ENCODE measurements at regions not wholly inside any gene's neighbourhood (a gene's known extent, or its start where the extent isn't known, plus 50 kb on each side); places are given as distances from the start of the nearest gene placed in this dataset.
"Not testable (repeated sequence)": the region's sequence is repeated elsewhere in the genome, so short reads cannot be mapped to it uniquely, and the experiment has no call there.

GRCh38 chr3:156051651-156052050 is 68.7 kb upstream of the KCNAB1 start:
- Histone ChIP-seq H3K9ac (ENCODE audit: low read depth, low read length) (no peak overlapping the region), H3K9me3 (replicated peaks; ENCODE audit: low read length) (no peaks in the 10 kb centered on the region)

DNA sequence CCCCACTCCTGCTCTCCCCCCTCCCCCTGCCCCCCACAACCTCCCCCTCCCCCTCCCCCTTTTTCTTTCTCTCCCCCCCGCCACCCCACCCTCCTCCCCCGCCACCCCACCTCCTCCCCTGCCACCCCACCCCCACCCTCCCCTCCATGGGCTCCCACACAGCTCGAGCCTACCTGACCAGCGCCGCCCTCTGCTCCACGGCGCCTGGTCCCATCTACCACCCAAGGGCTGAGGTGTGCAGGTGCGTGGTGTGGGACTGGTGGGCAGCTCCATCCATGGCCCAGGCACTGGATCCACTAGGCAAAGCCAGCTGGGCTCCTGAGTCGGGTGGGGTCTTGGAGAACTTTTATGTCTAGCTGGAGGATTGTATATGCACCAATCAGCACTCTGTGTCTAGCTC is 68.3 kb upstream of the KCNAB1 start:
- H3K36me3 ChIP-seq (ENCODE audit: insufficient read depth, low read length) = no peaks in the 10 kb centered on the region
- no peak overlapping the region for H3K4me3 ChIP-seq (ENCODE audit: low read length)
- H3K27me3 ChIP-seq (ENCODE audit: control insufficient read depth, insufficient read depth, low read length) = peaks cover 4% of the 10 kb centered on the region
- no peaks in the 10 kb centered on the region for H3K4me1 ChIP-seq (ENCODE audit: control insufficient read depth, insufficient read depth, low read length)
- H3K9ac ChIP-seq (ENCODE audit: low read depth, low read length) = no peak overlapping the region
- no peak overlapping the region for H3K4me2 ChIP-seq (ENCODE audit: low read length)
- H3K9me3 ChIP-seq (replicated peaks; ENCODE audit: low read length) = no peaks in the 10 kb centered on the region

More at GRCh38 chr3:156051651-156052050, 68.7 kb upstream of the KCNAB1 start:
- Histone ChIP-seq H3K4me1 (ENCODE audit: control insufficient read depth, insufficient read depth, low read length) (no peaks in the 10 kb centered on the region), H3K4me2 (ENCODE audit: low read length) (no peak overlapping the region), H3K27me3 (ENCODE audit: control insufficient read depth, insufficient read depth, low read length) (no peaks in the 10 kb centered on the region), H3K36me3 (ENCODE audit: insufficient read depth, low read length) (no peaks in the 10 kb centered on the region), H3K4me3 (ENCODE audit: low read length) (no peak overlapping the region)

- Histone ChIP-seq H3K4me1 (ENCODE audit: control insufficient read depth, insufficient read depth, low read length) (no peaks in the 10 kb centered on the region), H3K9me3 (replicated peaks; ENCODE audit: low read length) (no peaks in the 10 kb centered on the region), H3K27me3 (ENCODE audit: control insufficient read depth, insufficient read depth, low read length) (peaks cover 24% of the 10 kb centered on the region), H3K36me3 (ENCODE audit: insufficient read depth, low read length) (no peaks in the 10 kb centered on the region), H3K4me2 (ENCODE audit: low read length) (no peak overlapping the region), H3K9ac (ENCODE audit: low read depth, low read length) (no peak overlapping the region), H3K4me3 (ENCODE audit: low read length) (no peak overlapping the region)
These were observed 60.4 kb upstream of the KCNAB1 start for GRCh38 chr3:156059950-156060501.

DNA sequence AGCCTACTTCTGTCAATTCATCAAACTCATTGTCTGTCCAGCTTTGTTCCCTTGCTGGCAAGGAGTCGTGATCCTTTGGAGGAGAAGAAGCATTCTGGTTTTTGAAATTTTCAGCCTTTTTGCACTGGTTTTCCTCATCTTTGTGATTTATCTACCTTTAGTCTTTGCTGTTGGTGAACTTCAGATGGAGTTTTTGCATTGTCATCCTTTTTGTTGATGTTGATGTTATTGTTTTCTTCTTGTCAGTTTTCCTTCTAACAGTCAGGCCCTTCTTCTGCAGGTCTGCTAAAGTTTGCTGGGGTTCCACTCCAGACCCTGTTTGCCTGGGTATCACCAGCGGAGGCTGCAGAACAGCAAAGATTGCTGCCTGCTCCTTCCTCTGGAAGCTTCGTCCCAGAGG is 52.2 kb upstream of the KCNAB1 start:
- not testable (repeated sequence) for H3K4me1 ChIP-seq (ENCODE audit: control insufficient read depth, insufficient read depth, low read length); H3K9ac ChIP-seq (ENCODE audit: low read depth, low read length); H3K9me3 ChIP-seq (replicated peaks; ENCODE audit: low read length); H3K4me2 ChIP-seq (ENCODE audit: low read length); H3K27me3 ChIP-seq (ENCODE audit: control insufficient read depth, insufficient read depth, low read length); H3K36me3 ChIP-seq (ENCODE audit: insufficient read depth, low read length); H3K4me3 ChIP-seq (ENCODE audit: low read length)

DNA sequence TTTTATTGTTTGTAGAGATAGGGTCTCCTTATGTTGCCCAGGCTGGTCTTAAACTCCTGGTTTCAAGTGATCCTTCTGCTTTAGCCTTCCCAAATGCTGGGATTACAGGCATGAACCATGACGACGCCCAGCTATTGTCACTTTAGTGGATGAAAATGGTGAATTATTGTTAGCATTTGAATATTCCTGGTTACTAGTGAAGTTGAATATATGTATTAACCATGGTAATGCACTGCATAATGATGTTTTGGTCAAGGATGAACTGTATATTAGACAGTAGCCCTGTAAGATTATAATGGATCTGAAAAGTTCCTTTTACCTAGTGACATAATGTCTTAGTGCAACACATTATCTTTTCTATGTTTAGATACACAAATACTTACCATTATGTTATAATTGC is 50.4 kb upstream of the KCNAB1 start:
- Histone ChIP-seq H3K36me3 (ENCODE audit: insufficient read depth, low read length) (no peaks in the 10 kb centered on the region), H3K4me1 (ENCODE audit: control insufficient read depth, insufficient read depth, low read length) (peaks cover 5% of the 10 kb centered on the region), H3K9me3 (replicated peaks; ENCODE audit: low read length) (no peaks in the 10 kb centered on the region), H3K27me3 (ENCODE audit: control insufficient read depth, insufficient read depth, low read length) (no peaks in the 10 kb centered on the region), H3K4me2 (ENCODE audit: low read length) (no peak overlapping the region), H3K9ac (ENCODE audit: low read depth, low read length) (no peak overlapping the region), H3K4me3 (ENCODE audit: low read length) (no peak overlapping the region)

Measured in skeletal muscle satellite cell (primary cell).